GM12891 (cell line): ENCODE measurements at regions not wholly inside any gene's neighbourhood (a gene's known extent, or its start where the extent isn't known, plus 50 kb on each side); places are given as distances from the start of the nearest gene placed in this dataset.

ENCODE experiments used
- DNase-seq: peaks from one replicate; pipeline ENCODE4 v3.0.0; 2011; ENCODE audit warnings: low spot score; ENCODE audit not compliant: insufficient read length
- FAIRE-seq: peaks from 2 replicates; lab custom pipeline; 2011; peaks lifted over from hg19 to GRCh38; lab: Jason Lieb, UNC
- PAX5 ChIP-seq: IDR thresholded peaks from 2 replicates; pipeline ENCODE4 v1.6.1; 2011; ENCODE audit warnings: low read length, moderate library complexity, mild to moderate bottlenecking; ENCODE audit not compliant: insufficient read depth, severe bottlenecking
- POLR2A ChIP-seq: IDR thresholded peaks from 2 replicates; pipeline ENCODE4 v1.6.1; 2011; ENCODE audit warnings: low read depth, low read length, control low read depth
- POLR2AphosphoS5 ChIP-seq: IDR thresholded peaks from 2 replicates; pipeline ENCODE4 v1.6.1; 2011; ENCODE audit warnings: low read depth, low read length, control low read depth
- POU2F2 ChIP-seq: IDR thresholded peaks from 2 replicates; pipeline ENCODE4 v1.6.1; 2011; ENCODE audit warnings: low read depth, mild to moderate bottlenecking, control low read depth, low read length, moderate library complexity
- SPI1 ChIP-seq: IDR thresholded peaks from 2 replicates; pipeline ENCODE4 v1.6.1; 2011; ENCODE audit warnings: low read depth, low read length, control low read depth
- TAF1 ChIP-seq: IDR thresholded peaks from 2 replicates; pipeline ENCODE4 v1.6.1; 2011; ENCODE audit warnings: low read depth, low read length, control low read depth

DNA sequence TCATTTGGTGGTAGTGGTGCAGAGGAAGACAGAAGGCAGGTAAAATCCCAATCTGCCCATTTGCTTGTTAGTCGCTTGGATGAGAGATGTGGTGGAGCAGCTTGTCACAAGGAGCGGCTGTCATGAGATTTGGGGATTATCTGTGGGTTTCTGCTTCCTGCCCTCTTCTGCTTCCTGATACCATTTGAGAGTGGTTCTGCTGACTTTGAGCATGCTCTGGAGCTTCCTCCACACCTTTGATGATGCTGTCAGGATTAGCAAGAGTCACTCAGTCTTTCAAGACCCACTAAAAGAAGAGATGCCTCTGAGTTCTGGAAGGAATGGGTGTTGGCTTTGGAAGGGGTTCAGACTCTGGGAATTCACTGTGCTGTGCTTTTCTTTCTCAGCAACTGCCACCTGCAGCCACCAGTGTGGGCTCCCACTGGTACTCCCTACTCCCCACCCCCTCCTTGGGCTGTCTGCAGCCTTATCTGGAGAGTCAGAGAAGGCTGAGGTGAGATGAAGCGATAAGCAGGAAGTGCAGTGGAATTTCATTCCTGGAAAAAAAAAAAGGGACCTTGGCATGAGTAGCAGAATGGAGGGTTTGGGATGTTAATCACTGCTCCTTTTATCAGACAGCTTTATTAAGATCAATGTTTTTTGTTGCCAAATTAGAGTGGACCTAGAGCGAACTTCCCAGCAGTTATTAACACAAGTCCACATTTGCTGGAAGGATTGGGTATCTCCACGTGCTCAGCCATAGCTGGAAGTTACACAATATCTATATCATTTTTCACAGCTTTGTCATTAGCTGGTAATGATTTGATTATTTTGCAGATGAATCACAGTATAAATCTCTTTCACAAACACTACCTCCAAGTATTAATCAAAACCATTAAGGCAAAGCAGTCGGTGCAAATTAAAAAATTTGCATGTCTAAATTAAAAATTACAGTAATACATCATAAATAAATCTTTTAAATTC, 233.0 kb upstream of the SATB1 start:
- TF ChIP-seq POU2F2: no peak
- no peak for TF ChIP-seq POLR2A
- DNase-seq (no peak), FAIRE-seq (no peak)

DNA sequence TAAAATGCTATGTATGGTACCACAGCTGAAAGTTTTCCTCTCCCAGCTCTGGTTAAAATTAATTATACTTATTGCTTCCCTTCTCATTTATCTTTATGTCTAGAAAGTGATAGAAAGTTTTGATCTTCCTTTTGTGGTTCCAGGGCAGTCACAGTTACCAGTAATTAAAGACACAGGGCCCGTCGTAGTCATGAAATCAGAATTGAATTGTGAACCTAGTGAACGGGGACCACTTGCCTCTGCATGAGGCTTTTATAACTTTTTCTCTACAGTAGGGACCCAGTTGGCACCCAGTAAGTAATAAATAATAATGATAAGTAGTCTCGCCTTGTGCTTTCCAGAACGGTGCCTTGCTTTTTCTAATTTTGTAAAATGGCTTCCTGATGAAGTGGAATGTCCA, 231.7 kb upstream of the SATB1 start:
- FAIRE-seq (no peak), DNase-seq (no peak)
- TF ChIP-seq POU2F2: no peak
- no peak for TF ChIP-seq POLR2A
- no peak for TF ChIP-seq SPI1
- no peak for TF ChIP-seq TAF1
- no peak for TF ChIP-seq POLR2AphosphoS5
- no peak for TF ChIP-seq PAX5

DNA sequence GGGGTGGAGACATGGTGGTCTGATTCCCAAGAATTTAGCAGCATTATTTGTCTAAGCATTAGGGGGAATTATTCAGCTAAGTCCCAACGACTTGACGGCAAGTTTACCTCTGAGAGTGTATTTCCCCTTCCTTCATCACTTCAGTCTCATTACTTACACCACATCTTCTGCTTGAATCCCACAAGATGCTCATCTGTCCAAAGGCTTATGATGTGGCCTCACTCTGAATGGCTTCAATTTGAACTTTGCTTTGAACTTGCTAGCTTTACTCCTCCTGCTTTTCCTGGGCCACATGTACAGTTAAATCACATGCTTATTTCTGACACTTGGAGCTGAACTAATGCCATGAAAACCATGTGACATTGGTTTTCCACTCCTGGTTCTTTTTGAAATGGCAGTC, 231.3 kb upstream of the SATB1 start:
- DNase-seq (no peak), FAIRE-seq (no peak)
- TF ChIP-seq SPI1: no peak
- TF ChIP-seq TAF1: no peak
- no peak for TF ChIP-seq PAX5
- no peak for TF ChIP-seq POLR2A
- no peak for TF ChIP-seq POLR2AphosphoS5
- no peak for TF ChIP-seq POU2F2

DNA sequence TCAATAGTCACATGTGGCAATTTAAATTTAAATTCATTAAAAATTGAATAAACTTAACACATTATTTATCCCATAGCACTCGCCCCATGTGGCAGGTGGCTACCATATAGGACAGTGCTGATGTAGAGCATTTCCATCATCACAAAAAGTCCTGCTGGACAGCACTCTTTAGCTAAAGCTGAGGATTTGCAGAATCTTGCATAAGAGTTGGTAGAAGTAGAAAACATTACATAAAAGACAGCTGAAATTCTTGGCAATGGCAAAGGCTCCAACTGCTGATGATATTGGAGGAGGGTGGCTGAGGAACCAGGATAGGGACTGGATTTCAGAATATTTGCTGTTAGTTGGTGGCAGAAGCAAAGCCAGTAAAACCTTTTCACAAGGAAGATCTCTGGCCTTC, 230.7 kb upstream of the SATB1 start:
- no peak for FAIRE-seq
- no peak for TF ChIP-seq POLR2A
- TF ChIP-seq TAF1: no peak

DNA sequence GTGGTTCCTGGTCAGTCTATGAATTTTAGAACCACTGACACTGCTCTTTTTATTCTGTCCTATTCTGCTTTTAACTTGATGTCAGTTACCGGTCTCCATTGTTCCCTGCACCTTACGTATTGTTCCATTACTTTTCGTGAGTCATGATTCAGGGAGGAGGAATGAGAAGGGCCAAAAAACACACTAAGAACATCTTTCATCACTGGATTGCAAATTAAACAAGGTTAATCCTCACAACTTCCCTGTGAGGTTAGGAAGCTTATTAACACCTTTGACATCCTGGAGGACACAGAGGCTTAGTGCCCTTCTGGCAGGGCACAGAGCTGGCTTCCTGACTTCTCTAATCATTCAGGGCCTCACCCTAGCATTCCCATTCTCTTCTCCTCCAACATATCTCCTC, 227.6 kb upstream of the SATB1 start:
- no peak for FAIRE-seq
- no peak for TF ChIP-seq PAX5
- TF ChIP-seq POU2F2: no peak
- no peak for TF ChIP-seq POLR2AphosphoS5
- no peak for TF ChIP-seq TAF1
- TF ChIP-seq POLR2A: no peak
- TF ChIP-seq SPI1: no peak
- no peak for DNase-seq

More for the DNA sequence above, 230.7 kb upstream of the SATB1 start:
- no peak for DNase-seq

DNA sequence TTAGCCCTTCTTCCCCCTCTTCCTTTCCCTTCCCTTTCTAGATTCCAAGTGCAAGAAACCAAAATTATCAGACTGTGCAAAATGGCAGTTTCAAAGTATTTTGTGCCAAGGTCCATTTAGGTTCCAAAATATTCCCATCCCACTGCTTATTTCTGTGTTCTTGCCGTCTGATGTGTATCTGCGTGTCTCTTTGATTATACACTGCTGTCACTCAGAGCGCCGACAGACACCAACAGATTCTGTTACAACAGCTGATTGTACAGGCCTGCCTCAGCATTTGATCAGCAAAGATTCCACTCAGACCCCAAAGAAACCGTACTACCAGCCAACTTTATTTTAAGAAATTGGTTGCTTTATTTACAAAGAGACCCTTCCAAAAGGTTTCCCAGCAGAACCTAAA, 225.6 kb upstream of the SATB1 start:
- DNase-seq (no peak), FAIRE-seq (no peak)
- no peak for TF ChIP-seq POU2F2
- TF ChIP-seq POLR2AphosphoS5: no peak
- no peak for TF ChIP-seq PAX5
- TF ChIP-seq TAF1: no peak
- TF ChIP-seq POLR2A: no peak

DNA sequence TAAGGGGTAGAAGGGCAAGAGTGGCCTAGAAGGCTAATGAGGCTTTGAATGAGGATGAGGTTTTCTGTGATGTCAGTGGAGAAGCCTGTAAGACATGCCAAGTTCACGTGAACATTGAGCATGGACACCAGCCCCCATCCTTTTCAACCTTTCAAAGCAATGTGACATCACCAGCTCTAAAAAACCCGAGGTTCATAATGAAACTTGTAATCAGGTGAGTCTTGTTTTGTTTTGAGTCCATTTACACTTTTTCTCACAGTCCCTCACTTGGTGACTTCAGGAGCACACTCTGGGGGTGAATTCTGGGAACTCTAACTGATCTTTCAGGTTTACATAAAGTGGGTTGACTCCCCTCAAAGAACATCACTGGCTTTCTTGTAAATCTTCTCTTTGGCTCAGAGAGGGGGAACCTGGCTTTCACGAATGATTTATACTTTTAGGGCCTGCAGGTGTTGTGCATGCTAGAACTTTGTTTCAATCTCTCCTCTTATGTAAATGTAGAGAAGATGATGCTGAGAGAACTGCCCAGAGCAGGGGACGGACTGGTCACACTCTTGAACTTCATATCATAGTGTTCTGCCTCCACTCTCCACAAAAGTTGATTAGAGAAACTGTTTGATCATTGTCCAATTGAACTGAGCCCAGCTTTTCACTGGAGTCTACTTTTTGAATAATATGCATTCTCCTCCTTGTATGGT, 224.7 kb upstream of the SATB1 start:
- TF ChIP-seq POLR2AphosphoS5: no peak
- TF ChIP-seq TAF1: no peak
- TF ChIP-seq SPI1: no peak
- no peak for TF ChIP-seq PAX5
- no peak for TF ChIP-seq POLR2A
- FAIRE-seq: peak; percentile 83
- DNase-seq: peak; percentile 4

DNA sequence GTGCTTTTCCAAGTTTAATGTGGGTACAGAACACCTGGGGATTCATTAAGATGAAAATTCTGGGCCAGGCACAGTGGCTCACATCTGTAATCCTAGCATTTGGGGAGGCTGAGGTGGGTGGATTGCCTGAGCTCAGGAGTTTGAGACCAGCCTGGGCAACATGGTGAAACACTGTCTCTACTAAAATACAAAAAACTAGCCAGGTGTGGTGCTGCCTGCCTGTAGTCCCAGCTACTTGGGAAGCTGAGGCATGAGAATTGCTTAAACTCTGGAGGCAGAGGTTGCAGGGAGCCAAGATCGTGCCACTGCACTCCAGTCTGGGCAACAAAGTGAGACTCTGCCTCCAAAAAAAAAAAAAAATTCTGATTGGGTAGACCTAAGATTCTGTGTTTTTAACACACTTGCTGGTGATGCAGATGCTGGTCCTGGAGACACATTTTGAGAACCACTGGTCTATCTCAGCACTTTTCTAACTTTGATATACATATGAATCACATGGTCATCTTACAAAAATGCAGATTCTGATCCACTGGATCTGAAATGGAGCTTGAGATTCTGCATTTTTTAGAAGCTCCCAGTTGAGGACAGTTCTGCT, 223.8 kb upstream of the SATB1 start:
- TF ChIP-seq POLR2A (no peak), POLR2AphosphoS5 (no peak), SPI1 (no peak)
- no peak for FAIRE-seq
- DNase-seq: no peak

DNA sequence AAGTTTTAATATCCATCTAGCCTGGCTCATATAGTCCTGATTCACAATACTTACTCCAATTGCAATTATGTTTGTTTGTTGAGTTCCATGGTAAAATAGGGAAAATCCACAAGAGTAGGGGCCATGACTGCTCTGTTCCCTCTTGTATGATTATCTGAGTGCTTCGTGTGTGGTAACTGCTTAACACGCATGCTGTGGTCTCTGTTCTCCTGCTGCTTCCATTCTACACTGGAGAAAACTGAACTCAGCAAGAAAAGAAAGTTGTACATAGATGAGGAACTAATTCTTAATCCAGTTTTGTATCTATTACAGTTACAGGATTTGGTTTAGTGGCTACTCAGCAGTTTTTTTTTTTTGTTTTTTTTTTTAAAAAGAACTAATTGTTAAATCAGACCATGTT, 223.0 kb upstream of the SATB1 start:
- DNase-seq (no peak), FAIRE-seq (peak; percentile 5)
- TF ChIP-seq TAF1 (no peak), POLR2A (no peak), SPI1 (no peak), PAX5 (no peak), POLR2AphosphoS5 (no peak), POU2F2 (no peak)

DNA sequence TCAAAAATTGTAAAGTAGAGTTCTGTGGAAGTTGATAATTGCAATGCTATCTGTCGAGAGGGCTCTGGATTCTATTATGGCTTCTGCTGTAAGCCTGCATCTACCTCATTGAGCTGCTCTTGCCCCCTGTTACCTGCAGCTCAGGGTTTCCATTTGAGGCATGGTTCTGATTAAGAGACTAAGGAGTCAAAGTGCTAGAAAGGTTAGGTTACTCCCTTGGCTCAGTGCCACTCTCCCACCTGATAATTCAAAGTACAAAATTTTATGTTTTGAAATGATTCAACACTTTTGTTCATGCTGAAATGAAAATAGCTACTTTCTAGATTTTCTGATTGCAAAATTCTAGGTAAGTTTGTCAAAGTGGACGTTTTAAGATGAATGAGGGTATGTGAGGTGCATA, 220.5 kb upstream of the SATB1 start:
- no peak for TF ChIP-seq SPI1
- no peak for TF ChIP-seq POU2F2
- no peak for TF ChIP-seq TAF1
- no peak for TF ChIP-seq POLR2A
- TF ChIP-seq POLR2AphosphoS5: no peak
- no peak for TF ChIP-seq PAX5
- no peak for FAIRE-seq
- DNase-seq: no peak
